Suprapubic skin (tissue), 3 donors: ENCODE measurements at regions not wholly inside any gene's neighbourhood (a gene's known extent, or its start where the extent isn't known, plus 50 kb on each side); places are given as distances from the start of the nearest gene placed in this dataset.

Experiments used
- CTCF ChIP-seq, 2 donors: fragments of 200-600 bp in 1 of 2; fragments of 450-650 bp in 1 of 2; sonication (generic) in 1 of 2; IDR thresholded peaks; one replicate each; pipeline ENCODE4 v1.5.1; 2016 to 2019; ENCODE audit warnings: antibody characterized with exemption in 2 of 2, mild to moderate bottlenecking in 1 of 2, moderate library complexity in 1 of 2
- EP300 ChIP-seq: sonication (generic); formaldehyde crosslinking; IDR thresholded peaks from one replicate; pipeline ENCODE4 v1.6.1; 2017; ENCODE audit warnings: antibody characterized with exemption
- POLR2A ChIP-seq, 2 donors: fragments of 450-650 bp; IDR thresholded peaks; one replicate each; pipeline ENCODE4 v1.6.1; 2017; ENCODE audit warnings: antibody characterized with exemption in 2 of 2, mild to moderate bottlenecking in 2 of 2, moderate library complexity in 2 of 2

- TF ChIP-seq CTCF (IDR thresholded peaks at IDR 0.05), result no peak
- no peak for TF ChIP-seq POLR2A (IDR thresholded peaks at IDR 0.05)
- TF ChIP-seq EP300, result no peak
Observed at GRCh38 chr11:122181893-122182292, 65.9 kb upstream of the BLID start.
